Panc1 (cell line): ENCODE measurements at regions not wholly inside any gene's neighbourhood (a gene's known extent, or its start where the extent isn't known, plus 50 kb on each side); places are given as distances from the start of the nearest gene placed in this dataset.

Experiments
- ATAC-seq: fragments of 200-7000 bp; cut with Tn5 transposase; 2 replicates; pipeline ENCODE4 v1.9.1; 2020; ENCODE audit warnings: mild to moderate bottlenecking, moderate library complexity
- BruUV-seq: library from RNA; stranded (reverse); fragments of 400-500 nt; replicated peaks from 2 replicates; lab custom pipeline; 2021; lab: Mats Ljungman, UMichigan
- CTCF ChIA-PET: fragments of 300-600 bp; sonication (Branson Sonifier 250); formaldehyde crosslinking; loops from one replicate; lab custom pipeline; 2022; ENCODE audit warnings: antibody characterized with exemption; lab: Charles Lee
- POLR2A ChIA-PET: fragments of 300-600 bp; sonication (Branson Sonifier 250); formaldehyde crosslinking; loops from one replicate; lab custom pipeline; 2022; ENCODE audit warnings: antibody characterized with exemption; lab: Charles Lee
- DNase-seq: peaks from one replicate; pipeline ENCODE4 v3.0.0-alpha.2; 2010; ENCODE audit warnings: low read depth, low spot score
- H3K27ac ChIP-seq: 2 replicates; pipeline ENCODE4 v1.5.1; 2011; ENCODE audit warnings: mild to moderate bottlenecking, low read length, inconsistent platforms
- H3K27me3 ChIP-seq: fragments of 200-500 bp; sonication (Bioruptor generic); 2 replicates; pipeline ENCODE4 v1.6.0; 2014; ENCODE audit warnings: low read length, inconsistent platforms; ENCODE audit not compliant: control insufficient read depth, insufficient read depth
- H3K36me3 ChIP-seq: fragments of 200-500 bp; sonication (Bioruptor generic); 2 replicates; pipeline ENCODE4 v1.5.1; 2014; ENCODE audit warnings: inconsistent platforms, mild to moderate bottlenecking, low read length, moderate library complexity; ENCODE audit not compliant: control insufficient read depth, insufficient read depth
- H3K4me1 ChIP-seq: 2 replicates; pipeline ENCODE4 v1.5.1; 2011; ENCODE audit warnings: inconsistent platforms, mild to moderate bottlenecking, low read length, moderate library complexity; ENCODE audit not compliant: control insufficient read depth, insufficient read depth
- H3K4me3 ChIP-seq, 2 experiments: 2 replicates each; pipeline ENCODE4 v1.5.1; 2011 to 2012; ENCODE audit warnings: low read depth in 2 of 2, low read length in 2 of 2, mild to moderate bottlenecking in 2 of 2, inconsistent platforms in 1 of 2, moderate library complexity in 1 of 2
- H3K9me3 ChIP-seq: fragments of 200-500 bp; sonication (Bioruptor generic); 2 replicates; pipeline ENCODE4 v1.5.1; 2014; ENCODE audit warnings: low read depth, mild to moderate bottlenecking, inconsistent platforms, low read length, moderate library complexity; ENCODE audit not compliant: control insufficient read depth, insufficient read depth
- POLR2AphosphoS5 ChIP-seq: IDR thresholded peaks from 2 replicates; pipeline ENCODE4 v1.6.1; 2012; ENCODE audit warnings: mild to moderate bottlenecking, low read depth, low read length, moderate library complexity
- SIN3A ChIP-seq: IDR thresholded peaks from 2 replicates; pipeline ENCODE4 v1.6.1; 2012; ENCODE audit warnings: low read depth, mild to moderate bottlenecking, low read length, moderate library complexity, borderline replicate concordance; ENCODE audit not compliant: insufficient read depth
- TCF7L2 ChIP-seq: IDR thresholded peaks from 2 replicates; pipeline ENCODE4 v1.6.1; 2011; ENCODE audit warnings: mild to moderate bottlenecking, low read depth, low read length, inconsistent platforms
- in situ Hi-C: cut with HindIII; loops from 2 replicates; pipeline ENCODE4 v1.10.0; 2016; ENCODE audit warnings: low sequenced_read_pairs, low pct_unique_long_range_greater_than_20kb
- intact Hi-C: fragments of 100-400 bp; cut with micrococcal nuclease; formaldehyde crosslinking; loops from one replicate; pipeline ENCODE4 v1.10.0; 2022; ENCODE audit not compliant: unreplicated experiment
- TF ChIP-seq, protein P1 (sequence below): fragments of 450-650 bp; IDR thresholded peaks from 2 replicates; pipeline ENCODE4 v1.5.1; 2017; ENCODE audit warnings: mild to moderate bottlenecking
- TF ChIP-seq, protein P2 (sequence below), 2 experiments: IDR thresholded peaks; 2 replicates each; pipeline ENCODE4 v1.6.1; 2011 to 2012; ENCODE audit warnings: low read depth in 2 of 2, control low read depth in 1 of 2, low read length in 1 of 2, mild to moderate bottlenecking in 1 of 2, moderate library complexity in 1 of 2; ENCODE audit not compliant: insufficient read depth in 1 of 2

DNA sequence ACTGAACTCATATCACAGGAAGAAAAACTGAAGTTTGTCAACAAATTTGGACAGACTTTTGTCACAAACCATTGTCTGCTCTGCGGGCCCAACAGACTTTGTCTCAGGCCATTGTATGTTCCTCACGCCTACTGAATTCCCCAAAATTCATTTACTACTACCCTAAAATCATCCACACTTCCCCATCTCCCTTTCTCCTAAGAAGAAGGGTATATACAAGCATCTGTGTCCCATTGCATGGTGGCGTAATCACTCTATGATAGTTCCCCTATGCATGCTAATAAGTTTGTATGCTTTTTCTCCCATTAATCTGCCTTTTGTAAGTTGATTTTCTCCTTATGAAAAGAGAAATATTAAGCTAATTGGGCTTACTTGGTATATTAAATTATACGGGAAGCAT lies 54.9 kb upstream of the ATF3 start:
- no TSS peak for BruUV-seq
- Histone ChIP-seq H3K4me1 (no peaks in the 10 kb centered on the region), H3K4me3 (no peak overlapping the region), H3K27me3 (no peaks in the 10 kb centered on the region), H3K27ac (no peak overlapping the region), H3K9me3 (no peaks in the 10 kb centered on the region), H3K36me3 (no peaks in the 10 kb centered on the region)
- ChIA-PET CTCF (no interaction called here), POLR2A (no interaction called here)
- intact Hi-C loops (no loop called here), in situ Hi-C loops (no loop called here)
- DNase-seq: no peak
- no peak for ATAC-seq
- TF ChIP-seq, protein P1, sequence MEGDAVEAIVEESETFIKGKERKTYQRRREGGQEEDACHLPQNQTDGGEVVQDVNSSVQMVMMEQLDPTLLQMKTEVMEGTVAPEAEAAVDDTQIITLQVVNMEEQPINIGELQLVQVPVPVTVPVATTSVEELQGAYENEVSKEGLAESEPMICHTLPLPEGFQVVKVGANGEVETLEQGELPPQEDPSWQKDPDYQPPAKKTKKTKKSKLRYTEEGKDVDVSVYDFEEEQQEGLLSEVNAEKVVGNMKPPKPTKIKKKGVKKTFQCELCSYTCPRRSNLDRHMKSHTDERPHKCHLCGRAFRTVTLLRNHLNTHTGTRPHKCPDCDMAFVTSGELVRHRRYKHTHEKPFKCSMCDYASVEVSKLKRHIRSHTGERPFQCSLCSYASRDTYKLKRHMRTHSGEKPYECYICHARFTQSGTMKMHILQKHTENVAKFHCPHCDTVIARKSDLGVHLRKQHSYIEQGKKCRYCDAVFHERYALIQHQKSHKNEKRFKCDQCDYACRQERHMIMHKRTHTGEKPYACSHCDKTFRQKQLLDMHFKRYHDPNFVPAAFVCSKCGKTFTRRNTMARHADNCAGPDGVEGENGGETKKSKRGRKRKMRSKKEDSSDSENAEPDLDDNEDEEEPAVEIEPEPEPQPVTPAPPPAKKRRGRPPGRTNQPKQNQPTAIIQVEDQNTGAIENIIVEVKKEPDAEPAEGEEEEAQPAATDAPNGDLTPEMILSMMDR: no peak
- TF ChIP-seq POLR2AphosphoS5 (no peak), TCF7L2 (no peak), SIN3A (no peak)
- TF ChIP-seq, protein P2, sequence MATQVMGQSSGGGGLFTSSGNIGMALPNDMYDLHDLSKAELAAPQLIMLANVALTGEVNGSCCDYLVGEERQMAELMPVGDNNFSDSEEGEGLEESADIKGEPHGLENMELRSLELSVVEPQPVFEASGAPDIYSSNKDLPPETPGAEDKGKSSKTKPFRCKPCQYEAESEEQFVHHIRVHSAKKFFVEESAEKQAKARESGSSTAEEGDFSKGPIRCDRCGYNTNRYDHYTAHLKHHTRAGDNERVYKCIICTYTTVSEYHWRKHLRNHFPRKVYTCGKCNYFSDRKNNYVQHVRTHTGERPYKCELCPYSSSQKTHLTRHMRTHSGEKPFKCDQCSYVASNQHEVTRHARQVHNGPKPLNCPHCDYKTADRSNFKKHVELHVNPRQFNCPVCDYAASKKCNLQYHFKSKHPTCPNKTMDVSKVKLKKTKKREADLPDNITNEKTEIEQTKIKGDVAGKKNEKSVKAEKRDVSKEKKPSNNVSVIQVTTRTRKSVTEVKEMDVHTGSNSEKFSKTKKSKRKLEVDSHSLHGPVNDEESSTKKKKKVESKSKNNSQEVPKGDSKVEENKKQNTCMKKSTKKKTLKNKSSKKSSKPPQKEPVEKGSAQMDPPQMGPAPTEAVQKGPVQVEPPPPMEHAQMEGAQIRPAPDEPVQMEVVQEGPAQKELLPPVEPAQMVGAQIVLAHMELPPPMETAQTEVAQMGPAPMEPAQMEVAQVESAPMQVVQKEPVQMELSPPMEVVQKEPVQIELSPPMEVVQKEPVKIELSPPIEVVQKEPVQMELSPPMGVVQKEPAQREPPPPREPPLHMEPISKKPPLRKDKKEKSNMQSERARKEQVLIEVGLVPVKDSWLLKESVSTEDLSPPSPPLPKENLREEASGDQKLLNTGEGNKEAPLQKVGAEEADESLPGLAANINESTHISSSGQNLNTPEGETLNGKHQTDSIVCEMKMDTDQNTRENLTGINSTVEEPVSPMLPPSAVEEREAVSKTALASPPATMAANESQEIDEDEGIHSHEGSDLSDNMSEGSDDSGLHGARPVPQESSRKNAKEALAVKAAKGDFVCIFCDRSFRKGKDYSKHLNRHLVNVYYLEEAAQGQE (IDR thresholded peaks at IDR 0.05; ENCODE audit: insufficient read depth in 1 of 2, low read depth in 2 of 2, low read length in 1 of 2): no peak

DNA sequence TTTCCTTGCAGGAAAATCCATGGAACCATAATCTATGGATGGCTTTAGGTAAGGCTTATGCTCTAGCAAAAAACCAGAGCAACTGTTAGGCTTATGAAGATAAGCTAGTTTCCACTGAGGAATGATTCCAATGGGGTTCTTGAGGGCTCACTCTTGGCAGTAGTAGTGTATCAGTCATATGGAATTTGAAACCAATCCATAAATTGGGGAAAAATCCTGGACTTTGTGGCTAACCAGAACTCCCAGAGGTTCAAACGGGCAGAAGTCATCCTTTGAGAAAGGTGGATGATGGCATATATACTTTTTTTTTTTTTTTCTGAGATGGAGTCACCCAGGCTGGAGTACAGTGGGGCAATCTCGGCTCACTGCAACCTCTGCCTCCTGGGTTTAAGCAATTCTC lies 54.2 kb upstream of the ATF3 start:
- POLR2A ChIA-PET: no interaction called here

More for the DNA sequence above, 54.2 kb upstream of the ATF3 start:
- CTCF ChIA-PET: no interaction called here
- Histone ChIP-seq H3K27ac (no peak overlapping the region), H3K4me1 (peaks cover 4% of the 10 kb centered on the region; the same call in 1 of the 2 replicates), H3K9me3 (no peaks in the 10 kb centered on the region), H3K4me3 (no peak overlapping the region), H3K36me3 (no peaks in the 10 kb centered on the region), H3K27me3 (no peaks in the 10 kb centered on the region)
- no peak for DNase-seq
- in situ Hi-C loops (no loop called here), intact Hi-C loops (no loop called here)
- no peak for TF ChIP-seq SIN3A
- no peak for TF ChIP-seq TCF7L2
- no peak for TF ChIP-seq POLR2AphosphoS5
- TF ChIP-seq, protein P1: no peak
- TF ChIP-seq, protein P2 (IDR thresholded peaks at IDR 0.05; ENCODE audit: insufficient read depth in 1 of 2, low read depth in 2 of 2, low read length in 1 of 2): no peak
- no TSS peak for BruUV-seq
- no peak for ATAC-seq
